GM23248 (cell line): ENCODE measurements at regions not wholly inside any gene's neighbourhood (a gene's known extent, or its start where the extent isn't known, plus 50 kb on each side); places are given as distances from the start of the nearest gene placed in this dataset.

Experiments used
- DNase-seq: peaks from one replicate; pipeline ENCODE4 v3.0.0-alpha.2; 2015
- H2AFZ ChIP-seq: fragments of 200-600 bp; sonication (generic); 2 replicates; pipeline ENCODE4 v1.6.1; 2016; ENCODE audit warnings: antibody characterized with exemption
- H3F3A ChIP-seq: fragments of 200-600 bp; sonication (generic); 2 replicates; pipeline ENCODE4 v1.6.1; 2016; ENCODE audit warnings: mild to moderate bottlenecking, antibody characterized with exemption, mixed run types; ENCODE audit not compliant: insufficient read depth
- H3K27ac ChIP-seq: fragments of 200-600 bp; sonication (generic); 2 replicates; pipeline ENCODE4 v1.5.1; 2016; ENCODE audit warnings: mild to moderate bottlenecking
- H3K27me3 ChIP-seq: fragments of 200-600 bp; sonication (generic); replicated peaks from 2 replicates; pipeline ENCODE4 v1.6.1; 2016; ENCODE audit warnings: mild to moderate bottlenecking; ENCODE audit not compliant: insufficient read depth
- H3K36me3 ChIP-seq: fragments of 200-600 bp; sonication (generic); 2 replicates; pipeline ENCODE4 v1.6.1; 2016; ENCODE audit warnings: low read depth, mild to moderate bottlenecking
- H3K4me1 ChIP-seq: fragments of 200-600 bp; sonication (generic); 2 replicates; pipeline ENCODE4 v1.6.1; 2016; ENCODE audit warnings: mild to moderate bottlenecking; ENCODE audit not compliant: insufficient read depth
- H3K4me2 ChIP-seq: fragments of 200-600 bp; sonication (generic); one replicate; pipeline ENCODE4 v1.6.1; 2016; ENCODE audit warnings: mild to moderate bottlenecking; ENCODE audit not compliant: unreplicated experiment
- H3K4me3 ChIP-seq: fragments of 200-600 bp; sonication (generic); 2 replicates; pipeline ENCODE4 v1.5.1; 2016; ENCODE audit warnings: mild to moderate bottlenecking
- H3K79me2 ChIP-seq: fragments of 200-600 bp; sonication (generic); 2 replicates; pipeline ENCODE4 v1.6.1; 2016; ENCODE audit warnings: mild to moderate bottlenecking; ENCODE audit not compliant: insufficient read depth
- H3K9ac ChIP-seq: fragments of 200-600 bp; sonication (generic); 2 replicates; pipeline ENCODE4 v1.6.1; 2016; ENCODE audit warnings: mild to moderate bottlenecking
- H3K9me2 ChIP-seq: fragments of 200-600 bp; sonication (generic); 2 replicates; pipeline ENCODE4 v1.6.1; 2016; ENCODE audit warnings: mixed run types, mild to moderate bottlenecking, moderate library complexity; ENCODE audit not compliant: insufficient read depth
- H3K9me3 ChIP-seq: fragments of 200-600 bp; sonication (generic); one replicate; pipeline ENCODE4 v1.6.1; 2017; ENCODE audit warnings: low read depth
- H4K20me1 ChIP-seq: fragments of 200-600 bp; sonication (generic); 2 replicates; pipeline ENCODE4 v1.6.0; 2016; ENCODE audit not compliant: insufficient read depth
- EZH2 ChIP-seq: fragments of 200-600 bp; sonication (generic); IDR thresholded peaks from 2 replicates; pipeline ENCODE4 v1.6.1; 2018; ENCODE audit warnings: antibody characterized with exemption, mild to moderate bottlenecking; ENCODE audit not compliant: insufficient read depth, poor library complexity, severe bottlenecking
- EZH2phosphoT487 ChIP-seq: fragments of 200-600 bp; sonication (generic); IDR thresholded peaks from 2 replicates; pipeline ENCODE4 v1.6.1; 2018; ENCODE audit warnings: antibody characterized with exemption, moderate library complexity, mild to moderate bottlenecking, low read depth; ENCODE audit not compliant: insufficient read depth
- WGBS, 2 experiments: methylation state at CpG; one replicate each; pipeline ENCODE4 v1.1.6; 2015 to 2017; ENCODE audit warnings: low lambda C conversion rate in 2 of 2, low coverage in 1 of 2; ENCODE audit errors: missing lambda C conversion rate in 2 of 2; 5-methylcytosine and 5-hydroxymethylcytosine counted together
- in situ Hi-C: fragments of 300-500 bp; cut with MboI; formaldehyde crosslinking; loops from 2 replicates; pipeline ENCODE4 v1.15.0; 2020

GRCh38 chr1:235925016-235925415 lies 58.3 kb upstream of the LYST start:
- Histone ChIP-seq H3K4me1 (peaks cover 16% of the 10 kb centered on the region), H3K79me2 (no peaks in the 10 kb centered on the region), H3K36me3 (no peaks in the 10 kb centered on the region), H3K4me3 (no peak overlapping the region), H4K20me1 (no peaks in the 10 kb centered on the region), H3K9me3 (no peaks in the 10 kb centered on the region), H3K9me2 (no peaks in the 10 kb centered on the region), H3K27me3 (no peaks in the 10 kb centered on the region), H2AFZ (no peak overlapping the region), H3K4me2 (no peak overlapping the region), H3F3A (peaks cover 10% of the 10 kb centered on the region), H3K27ac (no peak overlapping the region), H3K9ac (no peak overlapping the region)
- in situ Hi-C loops: no loop called here
- DNase-seq: no peak
- no peak for TF ChIP-seq EZH2phosphoT487
- no peak for TF ChIP-seq EZH2
- WGBS, 2 experiments: 81 to 90% methylated on average over 5 of the region's 5 CpGs

GRCh38 chr1:235923466-235924021 lies 56.8 kb upstream of the LYST start:
- no peak overlapping the region for H3K4me2 ChIP-seq
- no peak for TF ChIP-seq EZH2phosphoT487
- TF ChIP-seq EZH2: no peak
- H3K79me2 ChIP-seq: no peaks in the 10 kb centered on the region
- H3K36me3 ChIP-seq: no peaks in the 10 kb centered on the region
- in situ Hi-C loops: no loop called here
- no peaks in the 10 kb centered on the region for H3K9me3 ChIP-seq
- no peak for DNase-seq
- H3K27me3 ChIP-seq: no peaks in the 10 kb centered on the region
- H3K9ac ChIP-seq: no peak overlapping the region
- peaks cover 24% of the 10 kb centered on the region for H3F3A ChIP-seq
- no peaks in the 10 kb centered on the region for H3K9me2 ChIP-seq
- H3K27ac ChIP-seq: no peak overlapping the region
- 64 to 73% methylated on average over 6 of the region's 6 CpGs for WGBS, 2 experiments
- H3K4me3 ChIP-seq: no peak overlapping the region
- peaks cover 31% of the 10 kb centered on the region for H3K4me1 ChIP-seq
- no peaks in the 10 kb centered on the region for H4K20me1 ChIP-seq
- H2AFZ ChIP-seq: no peak overlapping the region

- no peaks in the 10 kb centered on the region for H3K9me3 ChIP-seq
- H3K4me1 ChIP-seq: peaks cover 49% of the 10 kb centered on the region
- H3F3A ChIP-seq: peaks cover 31% of the 10 kb centered on the region
- DNase-seq: no peak
- H3K79me2 ChIP-seq: no peaks in the 10 kb centered on the region
- H3K36me3 ChIP-seq: no peaks in the 10 kb centered on the region
- H3K4me2 ChIP-seq: peak overlapping the region; percentile 40
- TF ChIP-seq EZH2: no peak
- no peak for TF ChIP-seq EZH2phosphoT487
- H3K27ac ChIP-seq: peak overlapping the region; percentile 69
- H3K27me3 ChIP-seq: no peaks in the 10 kb centered on the region
- H3K4me3 ChIP-seq: no peak overlapping the region
- no peaks in the 10 kb centered on the region for H4K20me1 ChIP-seq
- H3K9me2 ChIP-seq: no peaks in the 10 kb centered on the region
- peak overlapping the region; percentile 29; the same call in 1 of the 2 replicates for H3K9ac ChIP-seq
- 57 to 59% methylated on average over 12 of the region's 12 CpGs for whole genome bisulfite sequencing, 2 experiments
- in situ Hi-C loops: no loop called here
- H2AFZ ChIP-seq: no peak overlapping the region
Measured at GRCh38 chr1:235920596-235921375, 54.1 kb upstream of the LYST start.

- no peak for TF ChIP-seq EZH2phosphoT487
- TF ChIP-seq EZH2: no peak
- peaks cover 49% of the 10 kb centered on the region for H3K4me1 ChIP-seq
Measured at GRCh38 chr1:235919833-235920441, 53.2 kb upstream of the LYST start.

More at GRCh38 chr1:235919833-235920441, 53.2 kb upstream of the LYST start:
- no peak overlapping the region for H3K4me3 ChIP-seq
- no peak overlapping the region for H2AFZ ChIP-seq
- H3K9ac ChIP-seq: peak overlapping the region; percentile 29; the same call in 1 of the 2 replicates
- no peaks in the 10 kb centered on the region for H3K79me2 ChIP-seq
- peaks cover 31% of the 10 kb centered on the region for H3F3A ChIP-seq
- in situ Hi-C loops: no loop called here
- WGBS, 2 experiments: 46 to 48% methylated on average over 5 of the region's 5 CpGs
- H4K20me1 ChIP-seq: no peaks in the 10 kb centered on the region
- H3K27me3 ChIP-seq: no peaks in the 10 kb centered on the region
- H3K9me3 ChIP-seq: no peaks in the 10 kb centered on the region
- peak overlapping the region; percentile 40 for H3K4me2 ChIP-seq
- H3K9me2 ChIP-seq: no peaks in the 10 kb centered on the region
- peak; percentile 93 for DNase-seq
- no peaks in the 10 kb centered on the region for H3K36me3 ChIP-seq
- peak overlapping the region; percentile 69 for H3K27ac ChIP-seq
